CD4-positive, alpha-beta memory T cell (primary cell): ENCODE measurements at regions not wholly inside any gene's neighbourhood (a gene's known extent, or its start where the extent isn't known, plus 50 kb on each side); places are given as distances from the start of the nearest gene placed in this dataset.

Experiments used
- CTCF ChIA-PET: fragments of 350-600 bp; sonication (Branson Sonifier 250); formaldehyde crosslinking; loops from one replicate; lab custom pipeline; 2021; ENCODE audit warnings: inconsistent platforms; ENCODE audit not compliant: partially characterized antibody; lab: Charles Lee
- POLR2A ChIA-PET: fragments of 350-600 bp; sonication (Branson Sonifier 250); formaldehyde crosslinking; loops from one replicate; lab custom pipeline; 2021; ENCODE audit not compliant: partially characterized antibody; lab: Charles Lee
- DNase-seq, 5 donors: peaks; one replicate each; pipeline versions ENCODE4 v3.0.0 to v3.0.0-alpha.2; 2020 to 2022; ENCODE audit warnings: mixed read lengths in 1 of 5
- H3K27ac ChIP-seq: one replicate; pipeline ENCODE4 v1.7.0; 2013; ENCODE audit warnings: low read depth, low read length
- H3K27me3 ChIP-seq: 2 replicates; pipeline ENCODE4 v1.7.0; 2013; ENCODE audit warnings: mild to moderate bottlenecking, low read length, moderate library complexity; ENCODE audit not compliant: insufficient read depth
- H3K36me3 ChIP-seq: 2 replicates; pipeline ENCODE4 v1.7.0; 2013; ENCODE audit warnings: mild to moderate bottlenecking, low read length, moderate library complexity; ENCODE audit not compliant: insufficient read depth
- H3K4me1 ChIP-seq: 2 replicates; pipeline ENCODE4 v1.7.0; 2013; ENCODE audit warnings: mild to moderate bottlenecking, low read length, moderate library complexity; ENCODE audit not compliant: insufficient read depth
- H3K4me3 ChIP-seq, 2 donors: one replicate each; pipeline ENCODE4 v1.7.0; 2013; ENCODE audit warnings: low read length in 2 of 2, mild to moderate bottlenecking in 1 of 2
- H3K9me3 ChIP-seq, 2 donors: one replicate each; pipeline ENCODE4 v1.7.0; 2013; ENCODE audit warnings: low read length in 2 of 2, control low read depth in 1 of 2; ENCODE audit not compliant: control insufficient read depth in 1 of 2
- H3K27ac Mint-ChIP-seq, 7 donors: one replicate each; pipeline ENCODE4 v1.8.0; 2020 to 2021; ENCODE audit warnings: mixed read lengths in 7 of 7, mild to moderate bottlenecking in 6 of 7, inconsistent platforms in 3 of 7, moderate library complexity in 3 of 7
- H3K27me3 Mint-ChIP-seq, 2 donors: one replicate each; pipeline ENCODE4 v1.8.0; 2020 to 2021; ENCODE audit warnings: mixed read lengths in 2 of 2
- H3K36me3 Mint-ChIP-seq, 2 donors: one replicate each; pipeline ENCODE4 v1.8.0; 2020 to 2021; ENCODE audit warnings: mixed read lengths in 2 of 2, inconsistent platforms in 1 of 2, mild to moderate bottlenecking in 1 of 2
- H3K4me1 Mint-ChIP-seq, 4 donors: one replicate each; pipeline ENCODE4 v1.8.0; 2020 to 2021; ENCODE audit warnings: mixed read lengths in 4 of 4, mild to moderate bottlenecking in 1 of 4
- H3K4me3 Mint-ChIP-seq, 8 donors: one replicate each; pipeline ENCODE4 v1.8.0; 2020 to 2021; ENCODE audit warnings: mixed read lengths in 8 of 8, mild to moderate bottlenecking in 7 of 8, moderate library complexity in 6 of 8, inconsistent platforms in 3 of 8
- H3K9me3 Mint-ChIP-seq, 8 donors: one replicate each; pipeline ENCODE4 v1.8.0; 2020 to 2021; ENCODE audit warnings: mixed read lengths in 8 of 8, mild to moderate bottlenecking in 5 of 8, inconsistent platforms in 3 of 8, moderate library complexity in 1 of 8
- intact Hi-C: fragments of 100-400 bp; cut with micrococcal nuclease; formaldehyde crosslinking; loops from one replicate; pipeline ENCODE4 v1.15.1; 2023

GRCh38 chr13:104105418-104106355 lies 1039.5 kb upstream of the SLC10A2 start:
- no peak for DNase-seq
- Mint-ChIP-seq H3K4me3 (no peak overlapping the region), H3K27ac (no peak overlapping the region), H3K9me3 (peaks cover 0 to 20% (median 10%) of the 10 kb centered on the region in 8 donors), H3K4me1 (no peaks in the 10 kb centered on the region), H3K36me3 (no peaks in the 10 kb centered on the region), H3K27me3 (no peaks in the 10 kb centered on the region)
- no peak overlapping the region for H3K4me3 ChIP-seq
- H3K4me1 ChIP-seq: no peaks in the 10 kb centered on the region
- POLR2A ChIA-PET: no interaction called here
- intact Hi-C loops: no loop called here
- CTCF ChIA-PET: no interaction called here
- no peak overlapping the region for H3K27ac ChIP-seq
- H3K9me3 ChIP-seq: peaks cover 0 to 4% of the 10 kb centered on the region in 2 donors
- H3K27me3 ChIP-seq: no peaks in the 10 kb centered on the region
- no peaks in the 10 kb centered on the region for H3K36me3 ChIP-seq

DNA sequence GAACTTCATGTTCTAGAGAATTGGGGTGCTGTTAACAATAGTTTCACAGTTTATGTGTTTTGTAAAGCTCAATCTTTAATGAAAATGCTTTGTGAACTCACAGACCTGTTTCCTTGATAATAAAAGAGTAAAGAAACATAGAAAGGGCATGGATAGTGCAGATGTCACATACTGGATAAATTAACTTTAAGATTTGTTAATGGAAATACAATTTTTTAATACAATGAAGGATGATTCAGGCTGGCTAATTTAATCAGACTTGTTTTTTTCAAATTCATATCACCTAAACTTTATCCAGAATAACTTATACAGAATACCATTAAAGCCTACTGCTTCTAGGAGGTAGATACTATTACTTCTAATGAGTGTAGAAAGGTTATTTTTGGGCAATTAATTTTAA lies 1033.5 kb upstream of the SLC10A2 start:
- no peak overlapping the region for H3K27ac ChIP-seq
- ChIA-PET CTCF (no interaction called here), POLR2A (no interaction called here)
- Mint-ChIP-seq H3K4me1 (no peaks in the 10 kb centered on the region), H3K4me3 (no peak overlapping the region), H3K27ac (no peak overlapping the region), H3K27me3 (no peaks in the 10 kb centered on the region), H3K36me3 (no peaks in the 10 kb centered on the region), H3K9me3 (peaks cover 0 to 22% (median 7%) of the 10 kb centered on the region in 8 donors)
- no peaks in the 10 kb centered on the region for H3K36me3 ChIP-seq
- no peaks in the 10 kb centered on the region for H3K27me3 ChIP-seq
- H3K4me1 ChIP-seq: no peaks in the 10 kb centered on the region
- DNase-seq: no peak
- H3K4me3 ChIP-seq: no peak overlapping the region
- peaks cover 0 to 7% of the 10 kb centered on the region in 2 donors for H3K9me3 ChIP-seq
- intact Hi-C loops: no loop called here

DNA sequence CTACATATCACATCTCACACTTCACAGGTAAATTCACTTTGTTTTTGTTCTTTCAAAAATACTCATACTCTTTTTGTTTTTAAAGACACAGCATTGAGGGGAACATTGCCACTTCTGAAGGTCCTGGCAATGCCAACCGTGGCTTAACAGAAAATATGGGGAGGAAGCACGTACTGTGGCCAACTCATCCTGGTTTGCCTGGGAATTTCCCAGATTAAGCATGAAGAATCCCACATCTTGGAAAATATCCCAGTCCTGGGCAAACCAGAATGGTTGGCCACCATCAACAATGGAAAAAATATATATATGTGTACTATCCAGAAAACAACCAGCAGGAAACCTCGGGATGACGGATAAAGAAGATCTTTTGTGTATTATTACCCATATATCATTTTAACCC lies 1032.2 kb upstream of the SLC10A2 start:
- no peaks in the 10 kb centered on the region for H3K27me3 Mint-ChIP-seq
- H3K9me3 Mint-ChIP-seq: peaks cover 0 to 22% (median 6%) of the 10 kb centered on the region in 8 donors
- POLR2A ChIA-PET: no interaction called here
- H3K36me3 Mint-ChIP-seq: no peaks in the 10 kb centered on the region
- no peak for DNase-seq
- no peak overlapping the region for H3K4me3 Mint-ChIP-seq
- H3K4me3 ChIP-seq: no peak overlapping the region
- CTCF ChIA-PET: no interaction called here
- H3K4me1 ChIP-seq: no peaks in the 10 kb centered on the region
- peaks cover 0 to 7% of the 10 kb centered on the region in 2 donors for H3K9me3 ChIP-seq
- H3K27me3 ChIP-seq: no peaks in the 10 kb centered on the region
- H3K27ac Mint-ChIP-seq: no peak overlapping the region
- no peaks in the 10 kb centered on the region for H3K4me1 Mint-ChIP-seq
- intact Hi-C loops: no loop called here
- no peaks in the 10 kb centered on the region for H3K36me3 ChIP-seq
- no peak overlapping the region for H3K27ac ChIP-seq

- Histone ChIP-seq H3K27me3 (no peaks in the 10 kb centered on the region), H3K4me1 (no peaks in the 10 kb centered on the region), H3K9me3 (no peaks in the 10 kb centered on the region), H3K4me3 (no peak overlapping the region), H3K27ac (no peak overlapping the region), H3K36me3 (no peaks in the 10 kb centered on the region)
- Mint-ChIP-seq H3K36me3 (no peaks in the 10 kb centered on the region), H3K9me3 (peaks cover 4 to 16% (median 11%) of the 10 kb centered on the region in 8 donors), H3K27me3 (no peaks in the 10 kb centered on the region), H3K4me1 (peaks cover 0 to 1% (median 0%) of the 10 kb centered on the region in 4 donors), H3K27ac (no peak overlapping the region), H3K4me3 (peak overlapping the region in 1 of 8 donors; percentile 27)
- intact Hi-C loops: no loop called here
- DNase-seq: no peak
- ChIA-PET CTCF (no interaction called here), POLR2A (no interaction called here)
Measured at GRCh38 chr13:104086759-104087158, 1020.5 kb upstream of the SLC10A2 start.

- Histone ChIP-seq H3K27ac (no peak overlapping the region), H3K9me3 (no peaks in the 10 kb centered on the region), H3K4me1 (no peaks in the 10 kb centered on the region), H3K36me3 (no peaks in the 10 kb centered on the region), H3K27me3 (no peaks in the 10 kb centered on the region), H3K4me3 (no peak overlapping the region)
- Mint-ChIP-seq H3K4me1 (peaks cover 0 to 1% (median 0%) of the 10 kb centered on the region in 4 donors), H3K9me3 (peaks cover 4 to 16% (median 11%) of the 10 kb centered on the region in 8 donors), H3K27me3 (no peaks in the 10 kb centered on the region), H3K4me3 (no peak overlapping the region), H3K36me3 (no peaks in the 10 kb centered on the region), H3K27ac (no peak overlapping the region)
- no peak for DNase-seq
- ChIA-PET CTCF (no interaction called here), POLR2A (no interaction called here)
- intact Hi-C loops: no loop called here
Measured at GRCh38 chr13:104086210-104086609, 1020.0 kb upstream of the SLC10A2 start.

DNA sequence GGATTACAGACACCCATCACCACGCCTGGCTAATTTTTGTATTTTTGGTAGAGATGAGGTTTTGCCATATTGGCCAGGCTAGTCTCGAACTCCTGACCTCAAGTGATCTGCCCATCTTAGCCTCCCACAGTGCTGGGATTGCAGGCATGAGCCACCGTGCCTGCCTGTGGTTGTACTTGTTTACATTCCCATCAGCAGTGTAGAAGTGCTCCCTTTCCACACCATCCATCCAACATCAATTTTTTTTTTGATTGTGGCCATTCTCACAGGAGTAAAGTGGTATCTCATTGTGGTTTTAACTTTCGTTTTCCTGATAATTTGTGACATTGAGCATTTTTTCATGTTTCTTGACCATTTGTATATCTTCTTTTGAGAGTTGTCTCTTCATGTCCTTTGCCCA lies 1019.4 kb upstream of the SLC10A2 start:
- H3K27ac Mint-ChIP-seq: no peak overlapping the region
- peaks cover 0 to 1% (median 0%) of the 10 kb centered on the region in 4 donors for H3K4me1 Mint-ChIP-seq
- no peaks in the 10 kb centered on the region for H3K36me3 Mint-ChIP-seq
- Histone ChIP-seq H3K27me3 (no peaks in the 10 kb centered on the region), H3K4me3 (no peak overlapping the region), H3K4me1 (no peaks in the 10 kb centered on the region), H3K36me3 (no peaks in the 10 kb centered on the region), H3K9me3 (no peaks in the 10 kb centered on the region), H3K27ac (no peak overlapping the region)
- intact Hi-C loops: no loop called here
- no peak overlapping the region for H3K4me3 Mint-ChIP-seq
- DNase-seq: no peak
- CTCF ChIA-PET: no interaction called here
- H3K9me3 Mint-ChIP-seq: peaks cover 4 to 16% (median 11%) of the 10 kb centered on the region in 8 donors
- H3K27me3 Mint-ChIP-seq: no peaks in the 10 kb centered on the region
- POLR2A ChIA-PET: no interaction called here

GRCh38 chr13:104074326-104074725 lies 1008.1 kb upstream of the SLC10A2 start:
- Histone ChIP-seq H3K9me3 (no peaks in the 10 kb centered on the region), H3K27ac (no peak overlapping the region), H3K4me3 (no peak overlapping the region), H3K4me1 (no peaks in the 10 kb centered on the region), H3K27me3 (no peaks in the 10 kb centered on the region), H3K36me3 (no peaks in the 10 kb centered on the region)
- no peaks in the 10 kb centered on the region for H3K27me3 Mint-ChIP-seq
- DNase-seq: no peak
- peaks cover 0 to 10% (median 6%) of the 10 kb centered on the region in 8 donors for H3K9me3 Mint-ChIP-seq
- intact Hi-C loops: no loop called here
- ChIA-PET CTCF (no interaction called here), POLR2A (no interaction called here)
- H3K27ac Mint-ChIP-seq: no peak overlapping the region
- no peaks in the 10 kb centered on the region for H3K36me3 Mint-ChIP-seq
- H3K4me1 Mint-ChIP-seq: no peaks in the 10 kb centered on the region
- H3K4me3 Mint-ChIP-seq: no peak overlapping the region
